Glomerular endothelial cell (primary cell): ENCODE measurements at regions not wholly inside any gene's neighbourhood (a gene's known extent, or its start where the extent isn't known, plus 50 kb on each side); places are given as distances from the start of the nearest gene placed in this dataset.

Source experiments
- DNase-seq: peaks from one replicate; pipeline ENCODE4 v3.0.0-alpha.2; 2011; ENCODE audit warnings: low read depth, low spot score; ENCODE audit errors: extremely low read depth

- no peak for DNase-seq
Observed at GRCh38 chr19:28864024-28864503, 348.9 kb downstream of the UQCRFS1 start.

GRCh38 chr19:28862238-28862637, 350.7 kb downstream of the UQCRFS1 start:
- DNase-seq = no peak

GRCh38 chr19:28859811-28860210, 353.1 kb downstream of the UQCRFS1 start:
- no peak for DNase-seq

GRCh38 chr19:28858933-28859332, 354.0 kb downstream of the UQCRFS1 start:
- no peak for DNase-seq

- DNase-seq = no peak
Observed at GRCh38 chr19:28857967-28858366, 355.0 kb downstream of the UQCRFS1 start.

- DNase-seq = no peak
Observed at GRCh38 chr19:28855216-28855615, 357.7 kb downstream of the UQCRFS1 start.

GRCh38 chr19:28847468-28847867, 365.5 kb downstream of the UQCRFS1 start:
- no peak for DNase-seq

- no peak for DNase-seq
Observed at GRCh38 chr19:28846094-28846812, 366.7 kb downstream of the UQCRFS1 start.

- no peak for DNase-seq
Observed at GRCh38 chr19:28843761-28844492, 369.0 kb downstream of the UQCRFS1 start.

- DNase-seq = no peak
Observed at GRCh38 chr19:28841531-28841930, 371.4 kb downstream of the UQCRFS1 start.

GRCh38 chr19:28840891-28841290, 372.1 kb downstream of the UQCRFS1 start:
- no peak for DNase-seq

GRCh38 chr19:28839455-28839854, 373.5 kb downstream of the UQCRFS1 start:
- no peak for DNase-seq

GRCh38 chr19:28838909-28839308, 374.0 kb downstream of the UQCRFS1 start:
- no peak for DNase-seq

GRCh38 chr19:28836421-28836820, 376.5 kb downstream of the UQCRFS1 start:
- DNase-seq = no peak

GRCh38 chr19:28834996-28835395, 378.0 kb downstream of the UQCRFS1 start:
- DNase-seq = no peak

GRCh38 chr19:28831462-28831861, 381.5 kb downstream of the UQCRFS1 start:
- no peak for DNase-seq

- DNase-seq = no peak
Observed at GRCh38 chr19:28829762-28830161, 383.2 kb downstream of the UQCRFS1 start.

GRCh38 chr19:28829359-28829758, 383.6 kb downstream of the UQCRFS1 start:
- no peak for DNase-seq

GRCh38 chr19:28828276-28828870, 384.6 kb downstream of the UQCRFS1 start:
- no peak for DNase-seq

GRCh38 chr19:28827382-28827781, 385.6 kb downstream of the UQCRFS1 start:
- no peak for DNase-seq

- DNase-seq = no peak
Observed at GRCh38 chr19:28823338-28823961, 389.5 kb downstream of the UQCRFS1 start.
